Upper lobe of left lung (tissue), 4 donors: ENCODE measurements at regions not wholly inside any gene's neighbourhood (a gene's known extent, or its start where the extent isn't known, plus 50 kb on each side); places are given as distances from the start of the nearest gene placed in this dataset.
A peak's percentile ranks its signal among the peaks of the same experiment; 100 is the strongest.

ENCODE experiments used
- POLR2A ChIP-seq, 4 donors: fragments of 450-650 bp; IDR thresholded peaks; one replicate each; pipeline ENCODE4 v1.5.1; 2016 to 2017; ENCODE audit warnings: antibody characterized with exemption in 4 of 4, mild to moderate bottlenecking in 2 of 4
- POLR2AphosphoS5 ChIP-seq, 2 donors: sonication (generic); formaldehyde crosslinking; IDR thresholded peaks; one replicate each; pipeline ENCODE4 v1.5.1; 2017; ENCODE audit warnings: antibody characterized with exemption in 2 of 2
- TF ChIP-seq, protein P1 (sequence below), 6 experiments: fragments of 450-650 bp in 4 of 6; fragments of 200-600 bp in 2 of 6; sonication (generic) in 2 of 6; IDR thresholded peaks; one replicate each; pipeline ENCODE4 v1.5.1; 2016 to 2019; ENCODE audit warnings: antibody characterized with exemption in 6 of 6

DNA sequence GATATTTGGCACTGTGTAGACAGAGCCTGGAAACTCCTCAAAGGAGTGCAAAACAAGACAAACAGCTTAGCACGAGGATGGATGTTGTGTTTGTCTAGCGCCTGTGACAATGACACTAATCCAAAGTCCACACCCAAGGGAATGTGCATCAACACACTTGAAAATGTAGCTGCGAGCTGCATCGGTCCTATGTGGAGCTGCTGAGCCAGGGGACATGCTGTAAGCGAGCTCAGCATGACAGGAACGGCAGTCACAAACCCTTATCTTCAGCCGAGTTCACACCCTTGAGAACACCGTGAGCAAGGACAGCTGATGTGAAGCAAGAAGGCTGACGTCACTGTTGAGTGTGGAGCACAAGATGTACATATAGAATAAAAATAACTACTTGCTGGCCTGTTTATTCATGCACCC is 684.3 kb downstream of the QKI start:
- TF ChIP-seq POLR2AphosphoS5 (IDR thresholded peaks at IDR 0.05) (peak; percentile 30 to 81), POLR2A (IDR thresholded peaks at IDR 0.05) (no peak)
- TF ChIP-seq, protein P1, sequence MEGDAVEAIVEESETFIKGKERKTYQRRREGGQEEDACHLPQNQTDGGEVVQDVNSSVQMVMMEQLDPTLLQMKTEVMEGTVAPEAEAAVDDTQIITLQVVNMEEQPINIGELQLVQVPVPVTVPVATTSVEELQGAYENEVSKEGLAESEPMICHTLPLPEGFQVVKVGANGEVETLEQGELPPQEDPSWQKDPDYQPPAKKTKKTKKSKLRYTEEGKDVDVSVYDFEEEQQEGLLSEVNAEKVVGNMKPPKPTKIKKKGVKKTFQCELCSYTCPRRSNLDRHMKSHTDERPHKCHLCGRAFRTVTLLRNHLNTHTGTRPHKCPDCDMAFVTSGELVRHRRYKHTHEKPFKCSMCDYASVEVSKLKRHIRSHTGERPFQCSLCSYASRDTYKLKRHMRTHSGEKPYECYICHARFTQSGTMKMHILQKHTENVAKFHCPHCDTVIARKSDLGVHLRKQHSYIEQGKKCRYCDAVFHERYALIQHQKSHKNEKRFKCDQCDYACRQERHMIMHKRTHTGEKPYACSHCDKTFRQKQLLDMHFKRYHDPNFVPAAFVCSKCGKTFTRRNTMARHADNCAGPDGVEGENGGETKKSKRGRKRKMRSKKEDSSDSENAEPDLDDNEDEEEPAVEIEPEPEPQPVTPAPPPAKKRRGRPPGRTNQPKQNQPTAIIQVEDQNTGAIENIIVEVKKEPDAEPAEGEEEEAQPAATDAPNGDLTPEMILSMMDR (IDR thresholded peaks at IDR 0.05), result no peak
